OCI-LY7 (cell line): ENCODE measurements at regions not wholly inside any gene's neighbourhood (a gene's known extent, or its start where the extent isn't known, plus 50 kb on each side); places are given as distances from the start of the nearest gene placed in this dataset.

Experiments used
- BruUV-seq: library from RNA; stranded (reverse); fragments of 400-500 nt; replicated peaks from 2 replicates; lab custom pipeline; 2021; lab: Mats Ljungman, UMichigan
- CTCF ChIA-PET: fragments of 300-600 bp; sonication (Branson Sonifier 250); formaldehyde crosslinking; loops from one replicate; lab custom pipeline; 2022; ENCODE audit warnings: antibody characterized with exemption; ENCODE audit not compliant: unreplicated experiment; lab: Charles Lee
- POLR2A ChIA-PET: fragments of 300-600 bp; sonication (Branson Sonifier 250); formaldehyde crosslinking; loops from one replicate; lab custom pipeline; 2022; ENCODE audit warnings: antibody characterized with exemption; lab: Charles Lee
- DNase-seq: peaks from one replicate; pipeline ENCODE4 v3.0.0-alpha.2; 2015; ENCODE audit warnings: low spot score
- H2AFZ ChIP-seq: fragments of 200-600 bp; sonication (generic), shearing (Covaris generic); 2 replicates; pipeline ENCODE4 v1.6.1; 2014; ENCODE audit warnings: mild to moderate bottlenecking, antibody characterized with exemption, low read length, moderate library complexity
- H3K27ac ChIP-seq: fragments of 200-600 bp; sonication (generic); 2 replicates; pipeline ENCODE4 v1.5.1; 2014; ENCODE audit warnings: mixed run types, low read depth, mild to moderate bottlenecking, moderate library complexity, low read length, inconsistent platforms; ENCODE audit not compliant: poor library complexity, severe bottlenecking
- H3K36me3 ChIP-seq: fragments of 200-600 bp; sonication (generic); 2 replicates; pipeline ENCODE4 v1.6.1; 2014; ENCODE audit warnings: mild to moderate bottlenecking, antibody characterized with exemption, low read length, moderate library complexity, mixed read lengths; ENCODE audit not compliant: insufficient read depth
- H3K4me1 ChIP-seq: fragments of 200-600 bp; sonication (generic); 2 replicates; pipeline ENCODE4 v1.5.1; 2014; ENCODE audit warnings: mild to moderate bottlenecking, low read length; ENCODE audit not compliant: insufficient read depth, poor library complexity, severe bottlenecking
- H3K4me2 ChIP-seq: fragments of 200-600 bp; sonication (generic); 2 replicates; pipeline ENCODE4 v1.6.1; 2014; ENCODE audit warnings: mild to moderate bottlenecking, low read length
- H3K4me3 ChIP-seq: fragments of 200-600 bp; sonication (generic); 2 replicates; pipeline ENCODE4 v1.5.1; 2014; ENCODE audit warnings: mild to moderate bottlenecking, low read depth, low read length; ENCODE audit not compliant: poor library complexity, severe bottlenecking
- H3K79me2 ChIP-seq: fragments of 200-600 bp; sonication (generic); 2 replicates; pipeline ENCODE4 v1.6.1; 2016; ENCODE audit warnings: low read depth, mild to moderate bottlenecking, low read length, moderate library complexity, mixed read lengths; ENCODE audit not compliant: insufficient read depth
- H3K9me2 ChIP-seq: fragments of 200-600 bp; sonication (generic); 2 replicates; pipeline ENCODE4 v1.6.1; 2016; ENCODE audit warnings: mild to moderate bottlenecking, low read length, mixed read lengths; ENCODE audit not compliant: insufficient read depth
- H3K9me3 ChIP-seq: fragments of 200-600 bp; sonication (generic); 2 replicates; pipeline ENCODE4 v1.6.1; 2014; ENCODE audit warnings: mild to moderate bottlenecking, mixed run types, low read length, mixed read lengths
- H4K20me1 ChIP-seq: fragments of 200-600 bp; sonication (generic); 2 replicates; pipeline ENCODE4 v1.6.1; 2014; ENCODE audit warnings: mild to moderate bottlenecking, antibody characterized with exemption, low read length, moderate library complexity, mixed read lengths; ENCODE audit not compliant: insufficient read depth
- CTCF ChIP-seq: fragments of 200-600 bp; sonication (generic); conservative IDR thresholded peaks from 2 replicates; pipeline ENCODE4 v1.5.1; 2014; ENCODE audit warnings: mild to moderate bottlenecking, antibody characterized with exemption, low read length, moderate library complexity, mixed read lengths
- EZH2phosphoT487 ChIP-seq: fragments of 200-600 bp; sonication (generic); IDR thresholded peaks from 2 replicates; pipeline ENCODE4 v1.6.1; 2018; ENCODE audit warnings: low read depth, borderline replicate concordance, mild to moderate bottlenecking, mixed run types, antibody characterized with exemption, low read length, moderate library complexity, mixed read lengths
- intact Hi-C: fragments of 100-400 bp; cut with micrococcal nuclease; formaldehyde crosslinking; loops from one replicate; pipeline ENCODE4 v1.10.0; 2022; ENCODE audit not compliant: unreplicated experiment

DNA sequence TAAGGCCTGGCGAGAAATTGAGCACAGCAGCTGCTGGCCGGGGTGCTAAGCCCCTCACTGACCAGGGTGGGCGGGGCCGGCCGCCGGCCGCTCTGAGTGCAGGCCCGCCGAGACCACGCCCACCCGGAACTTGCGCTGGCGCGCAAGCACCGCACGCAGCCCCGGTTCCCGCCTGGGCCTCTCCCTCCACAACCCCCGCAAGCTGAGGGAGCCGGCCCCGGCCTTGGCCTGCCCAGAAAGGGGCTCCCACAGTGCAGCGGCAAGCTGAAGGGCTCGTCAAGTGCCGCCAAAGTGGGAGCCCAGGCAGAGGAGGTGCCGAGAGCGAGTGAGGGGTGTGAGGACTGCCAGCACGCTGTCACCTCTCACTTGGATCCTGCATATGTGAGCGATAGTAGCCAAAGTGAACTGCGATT, 251.2 kb downstream of the GJA1 start:
- Histone ChIP-seq H2AFZ (no peak overlapping the region), H4K20me1 (no peaks in the 10 kb centered on the region), H3K4me3 (no peak overlapping the region), H3K9me3 (no peaks in the 10 kb centered on the region), H3K4me2 (no peak overlapping the region), H3K9me2 (no peaks in the 10 kb centered on the region), H3K79me2 (no peaks in the 10 kb centered on the region), H3K27ac (no peak overlapping the region), H3K4me1 (no peaks in the 10 kb centered on the region), H3K36me3 (no peaks in the 10 kb centered on the region)
- ChIA-PET POLR2A (no interaction called here), CTCF (no interaction called here)
- no TSS peak for BruUV-seq
- intact Hi-C loops: no loop called here
- no peak for DNase-seq
- TF ChIP-seq EZH2phosphoT487 (no peak), CTCF (no peak)

- no peaks in the 10 kb centered on the region for H4K20me1 ChIP-seq
- no peak overlapping the region for H3K27ac ChIP-seq
- no peak overlapping the region for H3K4me3 ChIP-seq
- no peak overlapping the region for H2AFZ ChIP-seq
- POLR2A ChIA-PET: interaction anchor here (0.7 kb wide), 1 partner anchor 74 kb away, joined by 3 read pairs; no protein-coding TSS in a partner anchor
- BruUV-seq: no TSS peak
- no peaks in the 10 kb centered on the region for H3K36me3 ChIP-seq
- no peaks in the 10 kb centered on the region for H3K9me2 ChIP-seq
- no peak for DNase-seq
- intact Hi-C loops: no loop called here
- H3K4me2 ChIP-seq: no peak overlapping the region
- H3K4me1 ChIP-seq: no peaks in the 10 kb centered on the region
- CTCF ChIA-PET: no interaction called here
- TF ChIP-seq EZH2phosphoT487 (no peak), CTCF (no peak)
- H3K79me2 ChIP-seq: no peaks in the 10 kb centered on the region
- no peaks in the 10 kb centered on the region for H3K9me3 ChIP-seq
Measured at GRCh38 chr6:121688974-121689373, 253.5 kb downstream of the GJA1 start.

- H3K27ac ChIP-seq: no peak overlapping the region
- H3K4me2 ChIP-seq: no peak overlapping the region
- no peaks in the 10 kb centered on the region for H3K9me3 ChIP-seq
- H3K79me2 ChIP-seq: no peaks in the 10 kb centered on the region
- ChIA-PET POLR2A (no interaction called here), CTCF (no interaction called here)
- no TSS peak for BruUV-seq
- no peaks in the 10 kb centered on the region for H4K20me1 ChIP-seq
- H3K36me3 ChIP-seq: no peaks in the 10 kb centered on the region
- H3K9me2 ChIP-seq: no peaks in the 10 kb centered on the region
- no peak overlapping the region for H3K4me3 ChIP-seq
- no peak for TF ChIP-seq CTCF
- TF ChIP-seq EZH2phosphoT487: no peak
- intact Hi-C loops: no loop called here
- no peak for DNase-seq
- H2AFZ ChIP-seq: no peak overlapping the region
- H3K4me1 ChIP-seq: no peaks in the 10 kb centered on the region
Measured at GRCh38 chr6:121691126-121691551, 255.7 kb downstream of the GJA1 start.
